ENCODE measurements at regions not wholly inside any gene's neighbourhood (a gene's known extent, or its start where the extent isn't known, plus 50 kb on each side); places are given as distances from the start of the nearest gene placed in this dataset.

DNA sequence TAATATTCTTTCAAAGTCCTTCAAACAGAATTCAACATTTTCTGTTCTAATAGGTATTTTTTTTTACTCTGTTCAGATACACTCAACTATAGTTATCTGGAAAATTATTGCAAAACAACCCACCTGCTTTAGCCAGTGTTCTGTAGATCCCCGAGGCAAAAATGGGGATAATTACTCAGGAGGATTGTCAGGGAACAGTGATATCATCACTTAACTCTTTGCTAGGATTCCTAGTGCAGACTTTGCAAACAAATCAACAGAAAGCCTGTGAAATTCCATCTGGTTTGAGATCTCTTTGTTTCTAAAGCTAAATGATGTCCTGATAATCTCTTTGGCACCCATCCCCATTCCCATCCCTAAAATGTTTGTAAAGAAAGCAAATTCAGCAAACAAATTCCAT, 413.6 kb upstream of the MEIS1 start:
- Histone ChIP-seq H3K9me3 (replicated peaks in 1 of 2; ENCODE audit: control insufficient read depth in 1 of 2, insufficient read depth in 1 of 2, low read length in 2 of 2) (no peaks in the 10 kb centered on the region), H3K4me2 (replicated peaks; ENCODE audit: extremely low read depth, low read length, poor library complexity, severe bottlenecking) (no peak overlapping the region), H3K4me3 (replicated peaks in 1 of 3; ENCODE audit: low read depth in 2 of 3, low read length in 3 of 3) (no peak overlapping the region), H3K36me3 (replicated peaks in 1 of 2; ENCODE audit: control insufficient read depth in 1 of 2, insufficient read depth in 2 of 2, low read length in 2 of 2) (no peaks in the 10 kb centered on the region), H2AFZ (ENCODE audit: insufficient read depth, low read depth, low read length, poor library complexity, severe bottlenecking) (no peak overlapping the region), H3K4me1 (ENCODE audit: control insufficient read depth in 1 of 2, insufficient read depth in 2 of 2, low read length in 2 of 2) (no peaks in the 10 kb centered on the region), H3K79me2 (ENCODE audit: insufficient read depth, low read length) (no peaks in the 10 kb centered on the region), H3K27me3 (ENCODE audit: control insufficient read depth in 2 of 2, insufficient read depth in 2 of 2, low read length in 2 of 2) (no peaks in the 10 kb centered on the region), H4K20me1 (ENCODE audit: insufficient read depth, low read length) (no peaks in the 10 kb centered on the region), H3K9ac (ENCODE audit: insufficient read depth, low read length, poor library complexity, severe bottlenecking) (no peak overlapping the region), H3K27ac (ENCODE audit: low read depth in 1 of 2, low read length in 2 of 2) (no peak overlapping the region)
- Mint-ChIP-seq H3K4me3 (no peak overlapping the region), H3K9me3 (peaks cover 0 to 5% (median 0%) of the 10 kb centered on the region in 7 donors), H3K27ac (no peak overlapping the region), H3K36me3 (no peaks in the 10 kb centered on the region), H3K27me3 (ENCODE audit: low read depth in 3 of 3) (peaks cover 0 to 5% (median 3%) of the 10 kb centered on the region in 3 donors), H3K4me1 (no peaks in the 10 kb centered on the region)
- intact Hi-C loops (cut with micrococcal nuclease), result no loop called here
- WGBS (ENCODE audit: insufficient coverage), result no CpG with 5 or more reads among the region's 1 CpG
- TF ChIP-seq, protein P1, sequence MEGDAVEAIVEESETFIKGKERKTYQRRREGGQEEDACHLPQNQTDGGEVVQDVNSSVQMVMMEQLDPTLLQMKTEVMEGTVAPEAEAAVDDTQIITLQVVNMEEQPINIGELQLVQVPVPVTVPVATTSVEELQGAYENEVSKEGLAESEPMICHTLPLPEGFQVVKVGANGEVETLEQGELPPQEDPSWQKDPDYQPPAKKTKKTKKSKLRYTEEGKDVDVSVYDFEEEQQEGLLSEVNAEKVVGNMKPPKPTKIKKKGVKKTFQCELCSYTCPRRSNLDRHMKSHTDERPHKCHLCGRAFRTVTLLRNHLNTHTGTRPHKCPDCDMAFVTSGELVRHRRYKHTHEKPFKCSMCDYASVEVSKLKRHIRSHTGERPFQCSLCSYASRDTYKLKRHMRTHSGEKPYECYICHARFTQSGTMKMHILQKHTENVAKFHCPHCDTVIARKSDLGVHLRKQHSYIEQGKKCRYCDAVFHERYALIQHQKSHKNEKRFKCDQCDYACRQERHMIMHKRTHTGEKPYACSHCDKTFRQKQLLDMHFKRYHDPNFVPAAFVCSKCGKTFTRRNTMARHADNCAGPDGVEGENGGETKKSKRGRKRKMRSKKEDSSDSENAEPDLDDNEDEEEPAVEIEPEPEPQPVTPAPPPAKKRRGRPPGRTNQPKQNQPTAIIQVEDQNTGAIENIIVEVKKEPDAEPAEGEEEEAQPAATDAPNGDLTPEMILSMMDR (IDR thresholded peaks at IDR 0.05), result no peak
- DNase-seq, result no peak

DNA sequence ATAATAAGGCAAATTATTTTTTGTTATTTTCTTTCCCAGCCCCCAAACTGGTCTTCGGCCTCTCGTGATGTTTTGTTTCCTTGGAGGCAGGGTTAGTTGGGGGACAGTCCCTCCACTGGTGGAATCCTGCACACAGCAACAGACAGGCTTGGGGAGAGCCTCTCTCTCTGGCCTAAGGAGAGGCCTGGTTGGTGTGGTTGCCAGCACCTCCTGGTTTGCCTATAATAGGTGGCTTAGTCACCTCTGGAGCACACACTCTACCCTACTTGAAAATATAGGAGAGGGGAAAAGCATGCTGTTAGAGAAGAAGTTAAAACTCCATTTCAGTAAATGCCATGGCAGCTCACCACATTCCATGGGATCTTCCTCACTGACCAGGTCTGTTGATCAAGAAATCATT, 417.2 kb upstream of the MEIS1 start:
- Mint-ChIP-seq H3K27me3 (ENCODE audit: low read depth in 3 of 3) (peaks cover 0 to 4% (median 3%) of the 10 kb centered on the region in 3 donors), H3K36me3 (no peaks in the 10 kb centered on the region), H3K27ac (no peak overlapping the region), H3K9me3 (peaks cover 0 to 5% (median 0%) of the 10 kb centered on the region in 7 donors), H3K4me3 (no peak overlapping the region), H3K4me1 (no peaks in the 10 kb centered on the region)
- no peaks in the 10 kb centered on the region for H3K36me3 ChIP-seq (replicated peaks in 1 of 2; ENCODE audit: control insufficient read depth in 1 of 2, insufficient read depth in 2 of 2, low read length in 2 of 2)
- no peak overlapping the region for H2AFZ ChIP-seq (ENCODE audit: insufficient read depth, low read depth, low read length, poor library complexity, severe bottlenecking)
- no peaks in the 10 kb centered on the region for H4K20me1 ChIP-seq (ENCODE audit: insufficient read depth, low read length)
- intact Hi-C loops (cut with micrococcal nuclease), result no loop called here
- WGBS (ENCODE audit: insufficient coverage), result no CpG with 5 or more reads among the region's 2 CpGs
- H3K9me3 ChIP-seq (replicated peaks in 1 of 2; ENCODE audit: control insufficient read depth in 1 of 2, insufficient read depth in 1 of 2, low read length in 2 of 2), result no peaks in the 10 kb centered on the region
- TF ChIP-seq, protein P1 (IDR thresholded peaks at IDR 0.05), result no peak
- no peaks in the 10 kb centered on the region for H3K4me1 ChIP-seq (ENCODE audit: control insufficient read depth in 1 of 2, insufficient read depth in 2 of 2, low read length in 2 of 2)
- no peaks in the 10 kb centered on the region for H3K27me3 ChIP-seq (ENCODE audit: control insufficient read depth in 2 of 2, insufficient read depth in 2 of 2, low read length in 2 of 2)
- no peak overlapping the region for H3K4me2 ChIP-seq (replicated peaks; ENCODE audit: extremely low read depth, low read length, poor library complexity, severe bottlenecking)
- DNase-seq, result no peak
- H3K79me2 ChIP-seq (ENCODE audit: insufficient read depth, low read length), result no peaks in the 10 kb centered on the region
- H3K4me3 ChIP-seq (replicated peaks in 1 of 3; ENCODE audit: low read depth in 2 of 3, low read length in 3 of 3), result no peak overlapping the region
- no peak overlapping the region for H3K27ac ChIP-seq (ENCODE audit: low read depth in 1 of 2, low read length in 2 of 2)
- H3K9ac ChIP-seq (ENCODE audit: insufficient read depth, low read length, poor library complexity, severe bottlenecking), result no peak overlapping the region

Data from CD14-positive monocyte (primary cell).